Uterus (tissue), 3 donors: ENCODE measurements at regions not wholly inside any gene's neighbourhood (a gene's known extent, or its start where the extent isn't known, plus 50 kb on each side); places are given as distances from the start of the nearest gene placed in this dataset.

Experiments
- DNase-seq, 2 donors: peaks; one replicate each; pipeline ENCODE4 v3.0.0-alpha.2; 2019 to 2020
- H3K27ac ChIP-seq, 2 donors: fragments of 200-600 bp; sonication (generic); 1 replicate in 1 of 2; 2 replicates in 1 of 2; pipeline ENCODE4 v1.5.1; 2016 to 2018
- H3K27me3 ChIP-seq, 2 donors: fragments of 200-600 bp; sonication (generic); one replicate each; pipeline ENCODE4 v1.5.1; 2018 to 2019; ENCODE audit warnings: control low read depth in 1 of 2
- H3K36me3 ChIP-seq, 2 donors: fragments of 200-600 bp; sonication (generic); one replicate each; pipeline ENCODE4 v1.5.1; 2019; ENCODE audit warnings: control low read depth in 1 of 2
- H3K4me1 ChIP-seq, 2 donors: fragments of 200-600 bp; sonication (generic); one replicate each; pipeline ENCODE4 v1.5.1; 2018 to 2019; ENCODE audit warnings: control low read depth in 1 of 2
- H3K4me3 ChIP-seq, 2 donors: fragments of 200-600 bp; sonication (generic); 1 replicate in 1 of 2; 2 replicates in 1 of 2; pipeline ENCODE4 v1.5.1; 2018 to 2019; ENCODE audit warnings: mild to moderate bottlenecking in 1 of 2
- H3K9me3 ChIP-seq, 2 donors: fragments of 200-600 bp; sonication (generic); one replicate each; pipeline ENCODE4 v1.5.1; 2019; ENCODE audit warnings: control low read depth in 1 of 2
- CTCF ChIP-seq, 4 experiments: fragments of 200-600 bp in 2 of 4; fragments of 450-650 bp in 2 of 4; sonication (generic) in 2 of 4; IDR thresholded peaks; one replicate each; pipeline ENCODE4 v1.5.1; 2016 to 2019; ENCODE audit warnings: antibody characterized with exemption in 4 of 4, mild to moderate bottlenecking in 2 of 4, moderate library complexity in 1 of 4
- POLR2A ChIP-seq, 2 donors: fragments of 450-650 bp; IDR thresholded peaks; one replicate each; pipeline ENCODE4 v1.6.1; 2016; ENCODE audit warnings: antibody characterized with exemption in 2 of 2, mild to moderate bottlenecking in 1 of 2, moderate library complexity in 1 of 2
- intact Hi-C: fragments of 100-400 bp; cut with DNase I; formaldehyde crosslinking; loops from one replicate; pipeline ENCODE4 v1.15.1; 2023; ENCODE audit warnings: low total_unique reads
- donor health status: DM: yes; HTN: yes; CAD: no.

GRCh38 chr16:87016046-87017035 lies 300.9 kb downstream of the C16orf95 start:
- intact Hi-C loops, result no loop called here
- no peaks in the 10 kb centered on the region for H3K27me3 ChIP-seq
- no peaks in the 10 kb centered on the region for H3K4me1 ChIP-seq
- TF ChIP-seq CTCF (IDR thresholded peaks at IDR 0.05), result no peak
- no peak for TF ChIP-seq POLR2A (IDR thresholded peaks at IDR 0.05)
- DNase-seq, result no peak
- H3K9me3 ChIP-seq, result no peaks in the 10 kb centered on the region
- no peak overlapping the region for H3K4me3 ChIP-seq
- no peaks in the 10 kb centered on the region for H3K36me3 ChIP-seq
- H3K27ac ChIP-seq, result no peak overlapping the region

GRCh38 chr16:87017371-87018012 lies 299.7 kb downstream of the C16orf95 start:
- no peaks in the 10 kb centered on the region for H3K9me3 ChIP-seq
- H3K4me3 ChIP-seq, result no peak overlapping the region
- intact Hi-C loops, result no loop called here
- H3K27ac ChIP-seq, result no peak overlapping the region
- no peaks in the 10 kb centered on the region for H3K4me1 ChIP-seq
- no peaks in the 10 kb centered on the region for H3K36me3 ChIP-seq
- TF ChIP-seq CTCF (IDR thresholded peaks at IDR 0.05) (no peak), POLR2A (IDR thresholded peaks at IDR 0.05) (no peak)
- no peaks in the 10 kb centered on the region for H3K27me3 ChIP-seq
- no peak for DNase-seq

DNA sequence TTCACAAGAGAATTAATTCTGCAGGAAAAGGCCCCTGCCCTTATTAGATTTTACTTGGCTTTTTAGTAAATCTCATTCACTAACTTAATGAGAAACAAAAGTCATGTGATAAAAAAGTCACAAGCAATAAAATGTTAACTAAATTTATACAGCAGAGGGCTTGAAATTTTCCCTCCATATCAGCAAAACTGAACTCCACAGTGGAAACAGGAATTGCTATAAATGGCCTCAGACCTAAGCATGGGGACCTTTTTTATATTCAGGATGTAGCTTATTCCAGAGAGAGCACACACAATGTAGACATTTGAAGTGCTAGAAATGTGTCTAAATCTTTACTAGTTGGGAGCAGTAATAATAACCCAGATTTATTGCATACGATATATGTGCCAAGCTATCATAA lies 291.5 kb downstream of the C16orf95 start:
- DNase-seq, result no peak
- no peaks in the 10 kb centered on the region for H3K9me3 ChIP-seq
- intact Hi-C loops, result no loop called here
- H3K27ac ChIP-seq, result no peak overlapping the region
- no peaks in the 10 kb centered on the region for H3K27me3 ChIP-seq
- no peak overlapping the region for H3K4me3 ChIP-seq
- TF ChIP-seq CTCF (IDR thresholded peaks at IDR 0.05) (no peak), POLR2A (IDR thresholded peaks at IDR 0.05) (no peak)
- no peaks in the 10 kb centered on the region for H3K36me3 ChIP-seq
- H3K4me1 ChIP-seq, result no peaks in the 10 kb centered on the region

DNA sequence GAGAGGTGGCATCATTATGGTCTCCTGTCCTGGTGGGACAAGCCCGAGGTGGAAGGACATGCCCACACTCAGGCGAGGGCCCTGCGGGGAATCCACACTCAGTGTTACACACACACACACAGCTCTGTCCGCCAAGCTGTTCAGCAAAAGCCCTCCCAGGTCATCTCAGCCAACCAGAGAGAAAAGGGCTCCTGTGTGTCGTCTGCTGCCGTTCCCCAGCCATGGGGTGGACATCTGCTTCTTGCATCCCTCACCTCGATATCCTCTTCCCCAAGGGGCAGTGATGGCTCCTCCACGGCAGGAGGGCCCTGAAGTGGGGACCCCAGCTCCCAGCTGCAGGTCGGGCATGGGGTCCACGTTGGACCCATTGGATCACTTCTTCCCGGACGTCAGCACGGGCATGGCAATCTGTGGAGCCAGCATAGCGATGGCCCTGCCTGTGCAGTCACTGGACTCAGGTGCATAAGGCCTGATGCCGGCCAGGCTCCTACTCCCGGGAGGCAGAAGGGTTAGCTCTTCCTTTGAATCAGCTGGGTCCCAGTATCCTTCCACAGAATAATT lies 290.1 kb downstream of the C16orf95 start:
- Histone ChIP-seq H3K36me3 (no peaks in the 10 kb centered on the region), H3K4me3 (no peak overlapping the region), H3K9me3 (no peaks in the 10 kb centered on the region), H3K27me3 (no peaks in the 10 kb centered on the region), H3K4me1 (no peaks in the 10 kb centered on the region), H3K27ac (no peak overlapping the region)
- TF ChIP-seq POLR2A (IDR thresholded peaks at IDR 0.05) (no peak), CTCF (IDR thresholded peaks at IDR 0.05) (no peak)
- intact Hi-C loops, result no loop called here
- no peak for DNase-seq
